Pulmonary artery endothelial cell (primary cell): ENCODE measurements at regions not wholly inside any gene's neighbourhood (a gene's known extent, or its start where the extent isn't known, plus 50 kb on each side); places are given as distances from the start of the nearest gene placed in this dataset.
"Not testable (repeated sequence)": the region's sequence is repeated elsewhere in the genome, so short reads cannot be mapped to it uniquely, and the experiment has no call there.

Experiments
- DNase-seq: peaks from one replicate; pipeline ENCODE4 v3.0.0-alpha.2; 2011; ENCODE audit warnings: low read depth, low spot score

DNA sequence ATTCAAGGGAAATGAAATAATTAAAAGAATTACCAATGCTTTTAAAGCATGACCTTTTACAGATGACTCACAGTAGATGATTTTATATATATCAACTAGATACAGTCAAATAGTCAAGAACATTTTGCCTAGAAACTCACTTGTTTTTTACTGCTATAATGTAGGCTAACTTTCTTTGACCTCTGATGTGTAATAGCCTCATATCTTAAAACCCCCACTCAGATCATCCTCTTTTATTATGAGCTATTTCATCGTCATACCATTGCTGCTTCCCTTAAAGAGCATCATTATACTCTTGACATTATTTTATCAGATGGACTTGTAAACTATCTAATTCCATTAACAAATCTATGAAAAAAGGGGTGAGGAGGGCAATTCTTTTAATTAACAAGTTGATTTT lies 355.9 kb upstream of the AGA start:
- DNase-seq = no peak

DNA sequence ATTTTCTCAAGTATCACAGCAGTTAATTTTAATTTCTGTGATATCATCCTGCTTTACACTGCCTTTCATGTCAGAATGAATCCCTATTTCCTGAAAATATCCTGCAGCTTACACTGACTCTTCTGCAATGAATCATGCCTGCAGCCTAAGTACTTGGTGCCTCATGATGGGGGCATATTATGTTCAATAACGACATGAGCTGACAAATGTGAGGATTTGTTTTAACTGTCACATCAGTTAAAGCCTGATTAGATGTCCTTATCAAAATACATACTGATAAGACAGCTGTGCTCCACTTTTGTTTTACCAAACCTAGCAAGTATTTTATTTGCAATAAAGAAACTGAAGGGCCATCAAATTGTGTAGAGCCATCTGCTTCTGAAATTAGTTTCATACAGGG lies 359.9 kb upstream of the AGA start:
- no peak for DNase-seq

DNA sequence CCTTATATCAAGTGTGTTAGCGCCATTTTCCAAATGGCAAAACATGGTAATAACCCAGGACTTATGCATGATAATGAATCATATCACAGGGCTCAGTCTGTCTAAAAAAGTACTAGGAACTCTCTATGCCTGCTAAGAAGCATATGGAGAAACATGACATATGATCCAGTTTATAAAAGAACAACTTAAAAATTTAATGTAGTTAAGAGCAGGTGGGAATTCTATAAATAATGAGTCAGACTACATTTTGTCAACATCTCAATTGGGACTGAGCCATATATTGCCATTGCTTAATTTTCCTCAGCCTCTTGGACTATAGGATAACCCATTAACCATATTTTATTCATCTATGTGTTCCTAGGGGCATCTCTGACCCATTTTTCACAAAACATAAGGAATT lies 360.4 kb upstream of the AGA start:
- no peak for DNase-seq

DNA sequence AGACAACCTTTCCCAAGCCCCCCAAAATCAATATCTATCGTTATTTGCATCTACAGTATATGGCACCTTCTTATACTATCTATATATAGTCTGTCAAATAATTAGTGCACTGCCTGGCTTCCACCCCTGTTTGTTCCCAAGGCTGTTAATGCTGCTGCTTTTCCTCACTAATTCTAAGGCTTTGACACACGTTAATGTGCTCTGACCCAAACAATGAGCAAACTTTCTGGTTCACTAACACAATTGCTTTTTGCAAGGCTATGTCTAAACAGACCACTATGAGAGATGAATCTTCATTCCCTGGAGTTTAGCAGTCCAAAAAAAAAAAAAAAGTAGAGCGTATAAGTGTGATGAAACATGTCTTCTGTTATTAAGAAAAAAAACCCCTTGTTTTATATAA lies 360.9 kb upstream of the AGA start:
- DNase-seq = no peak

DNA sequence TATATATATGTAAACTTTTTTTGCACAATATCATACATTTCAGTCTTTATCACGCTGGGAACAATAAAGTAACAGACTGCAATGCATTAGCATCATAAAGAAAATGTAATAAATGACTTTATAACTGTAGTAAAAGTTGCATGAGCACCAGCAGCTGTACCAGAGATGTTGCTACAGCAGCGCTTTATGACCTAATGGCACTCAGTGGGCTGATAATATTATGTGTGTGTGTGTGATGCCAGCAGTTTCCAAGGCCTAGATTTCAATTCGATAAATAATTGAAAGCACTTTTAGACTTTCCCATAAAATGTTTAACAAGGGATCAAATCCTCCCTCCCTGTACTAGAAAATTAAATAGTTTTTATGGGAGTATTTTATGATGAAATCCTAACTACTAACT lies 367.6 kb upstream of the AGA start:
- DNase-seq = no peak

DNA sequence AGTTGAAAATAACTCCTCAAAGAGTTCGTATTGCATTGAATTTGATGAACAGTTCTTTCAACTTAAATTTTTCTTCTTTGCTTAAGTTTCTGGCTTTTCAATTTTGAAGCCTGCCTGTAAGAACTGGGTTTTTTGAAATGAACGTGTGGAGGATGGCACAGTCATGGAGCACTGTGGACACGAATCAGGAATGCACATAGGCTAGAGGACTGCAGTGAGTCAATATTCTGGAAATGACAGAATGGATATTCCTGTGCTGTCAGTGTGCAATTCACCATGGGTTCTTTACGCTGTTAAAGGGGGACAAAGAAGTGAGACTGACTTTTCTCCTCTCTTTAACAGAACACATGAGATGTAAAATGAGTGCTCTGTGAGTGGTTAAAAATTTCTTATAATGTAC lies 368.0 kb upstream of the AGA start:
- DNase-seq = no peak

DNA sequence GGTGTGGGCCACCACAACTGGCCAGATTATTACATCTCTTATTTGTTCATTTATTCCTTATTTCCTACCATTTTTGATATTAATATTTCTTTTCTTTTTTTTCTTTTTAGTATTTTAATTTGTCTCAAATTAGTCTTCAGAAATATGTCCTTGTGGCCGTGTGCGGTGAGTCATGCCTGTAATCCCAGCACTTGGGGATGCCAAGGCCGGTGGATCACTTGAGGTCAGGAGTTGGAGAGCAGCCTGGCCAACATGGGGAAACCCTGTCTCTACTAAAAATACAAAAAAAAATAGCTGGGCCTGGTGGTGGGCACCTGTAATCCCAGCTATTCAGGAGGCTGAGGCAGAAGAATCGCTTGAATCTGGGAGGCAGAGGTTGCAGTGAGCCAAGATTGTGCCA lies 376.2 kb upstream of the AGA start:
- DNase-seq = not testable (repeated sequence)

DNA sequence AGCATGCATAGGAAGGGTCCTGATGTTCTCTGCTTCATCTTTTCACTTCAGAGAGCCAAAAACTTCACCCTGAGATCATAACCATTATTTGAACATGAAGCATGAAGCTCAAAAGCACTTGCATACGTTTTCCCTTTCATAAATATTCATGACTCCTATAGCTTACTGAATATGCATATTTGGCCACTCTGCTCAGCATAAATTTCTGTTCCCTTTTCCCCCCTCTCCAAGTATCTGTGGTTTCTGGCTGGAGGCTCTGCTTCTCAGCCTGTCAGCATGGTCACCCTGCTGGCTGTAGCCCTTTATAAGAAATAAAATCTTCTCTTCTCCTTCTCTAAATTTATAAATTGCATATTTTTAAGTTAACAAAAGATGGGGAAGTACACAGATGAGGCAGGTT lies 384.7 kb upstream of the AGA start:
- no peak for DNase-seq

DNA sequence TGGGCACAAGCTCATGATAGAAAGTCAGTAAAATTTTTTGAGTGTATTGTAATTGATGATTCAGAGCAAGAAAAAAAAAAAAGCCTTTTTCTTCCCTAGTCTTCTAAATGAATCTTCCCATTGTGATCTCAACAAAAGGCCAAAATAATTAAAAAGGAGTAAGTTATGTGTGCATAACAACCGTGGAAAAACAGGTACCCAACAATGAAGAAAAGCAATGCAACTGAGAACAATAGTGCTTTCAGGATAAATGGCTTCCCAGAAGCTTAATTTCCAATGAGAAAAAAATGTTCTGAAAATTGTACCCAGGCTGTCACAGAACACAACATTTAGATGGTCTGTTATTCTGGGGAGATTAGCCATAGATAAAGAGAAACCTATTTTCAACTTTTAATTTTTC lies 399.0 kb upstream of the AGA start:
- no peak for DNase-seq

DNA sequence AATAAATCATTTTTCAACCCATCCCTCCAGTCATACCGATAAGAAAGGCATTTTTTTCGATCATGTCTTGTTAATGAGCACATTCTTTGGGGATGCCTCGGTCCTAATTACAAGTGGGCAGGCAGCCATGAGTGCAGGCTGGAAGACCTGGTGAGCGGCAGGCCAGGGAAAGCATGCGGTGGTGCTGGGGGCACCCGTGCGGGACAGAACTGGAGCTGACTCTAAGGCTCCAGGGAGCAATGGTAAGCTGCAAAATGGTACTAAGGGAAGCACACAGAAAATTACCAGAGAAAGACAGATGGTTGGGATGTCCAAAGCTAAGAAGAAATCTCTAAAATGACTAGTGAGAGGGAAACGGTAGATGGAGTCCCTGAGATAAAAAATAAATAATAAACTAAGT lies 411.0 kb upstream of the AGA start:
- DNase-seq = no peak

DNA sequence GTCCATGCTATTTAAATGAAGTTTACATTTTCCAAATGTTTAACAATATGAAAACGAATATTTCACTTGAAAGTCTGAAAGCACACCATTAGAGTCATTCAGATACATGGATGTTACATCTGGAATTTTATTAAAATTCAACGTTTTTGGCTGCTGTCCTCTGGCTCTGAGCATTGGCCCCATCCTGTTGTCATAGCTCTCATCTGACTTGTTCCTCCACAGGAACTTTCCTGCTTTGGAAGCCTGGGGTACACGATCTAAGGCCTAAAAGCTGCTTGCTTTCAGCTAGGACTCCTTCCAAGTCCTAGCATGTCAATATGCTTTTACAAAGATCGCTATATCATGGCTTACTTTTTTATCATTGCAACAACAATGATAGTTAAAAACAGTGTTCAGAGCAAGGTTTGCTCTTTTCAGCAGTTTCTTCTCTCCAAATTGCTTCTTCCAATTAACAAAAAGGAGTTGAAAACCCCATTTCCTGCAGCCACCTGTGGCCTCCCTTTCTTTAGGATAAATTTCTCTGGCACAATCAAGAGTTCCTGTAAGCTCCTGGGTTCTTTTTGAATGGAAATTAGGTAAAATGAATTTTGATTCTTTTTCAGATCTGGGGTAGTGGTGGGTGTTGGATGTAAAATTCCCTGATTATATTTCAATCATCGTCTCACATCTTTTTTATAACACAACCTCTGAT lies 413.4 kb upstream of the AGA start:
- no peak for DNase-seq

DNA sequence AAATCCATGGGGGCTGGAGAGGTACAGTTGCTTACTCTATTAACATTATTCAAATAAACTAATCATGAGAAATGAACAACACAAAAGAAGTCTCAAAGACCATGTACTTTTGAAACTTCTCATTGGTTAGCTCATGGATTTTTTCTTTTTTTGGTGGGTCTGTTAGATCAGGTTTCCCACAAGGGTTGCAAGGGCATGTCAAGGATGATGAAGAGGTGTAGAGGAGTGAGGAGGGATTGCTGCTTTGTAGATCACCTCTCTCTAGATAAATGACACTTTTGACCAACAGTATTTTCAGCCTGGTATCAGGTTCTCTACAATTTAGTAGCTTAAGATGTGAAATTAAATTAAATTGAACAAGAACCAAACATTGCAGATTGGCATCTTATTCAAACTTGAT lies 417.9 kb upstream of the AGA start:
- DNase-seq = no peak

DNA sequence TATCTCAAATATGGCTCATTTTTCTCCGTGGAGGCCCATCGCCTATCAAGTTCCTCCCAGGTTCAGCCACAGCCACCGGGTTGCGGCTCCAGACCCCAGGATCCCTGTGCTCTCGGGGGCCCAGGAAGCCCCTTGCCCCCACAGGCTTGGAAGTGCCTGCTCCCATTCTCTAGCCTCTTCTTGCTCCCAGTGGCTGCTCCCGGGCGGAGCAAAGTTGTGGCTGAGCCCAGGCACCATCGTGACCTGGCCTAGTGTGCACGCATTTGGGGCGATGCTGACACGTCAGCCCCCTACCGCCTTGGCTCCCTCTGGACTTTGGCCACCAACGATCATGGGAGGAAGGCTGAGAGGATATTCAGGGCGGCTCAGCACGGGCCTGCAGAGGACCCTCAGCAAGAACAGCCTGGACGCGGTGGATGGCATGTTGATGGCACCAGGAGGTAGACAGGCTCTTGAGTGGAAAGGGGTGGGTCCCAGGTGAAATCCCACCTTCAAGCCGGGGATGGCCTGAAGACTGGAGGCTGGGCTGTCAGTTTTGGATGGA lies 419.4 kb upstream of the AGA start:
- DNase-seq = no peak

DNA sequence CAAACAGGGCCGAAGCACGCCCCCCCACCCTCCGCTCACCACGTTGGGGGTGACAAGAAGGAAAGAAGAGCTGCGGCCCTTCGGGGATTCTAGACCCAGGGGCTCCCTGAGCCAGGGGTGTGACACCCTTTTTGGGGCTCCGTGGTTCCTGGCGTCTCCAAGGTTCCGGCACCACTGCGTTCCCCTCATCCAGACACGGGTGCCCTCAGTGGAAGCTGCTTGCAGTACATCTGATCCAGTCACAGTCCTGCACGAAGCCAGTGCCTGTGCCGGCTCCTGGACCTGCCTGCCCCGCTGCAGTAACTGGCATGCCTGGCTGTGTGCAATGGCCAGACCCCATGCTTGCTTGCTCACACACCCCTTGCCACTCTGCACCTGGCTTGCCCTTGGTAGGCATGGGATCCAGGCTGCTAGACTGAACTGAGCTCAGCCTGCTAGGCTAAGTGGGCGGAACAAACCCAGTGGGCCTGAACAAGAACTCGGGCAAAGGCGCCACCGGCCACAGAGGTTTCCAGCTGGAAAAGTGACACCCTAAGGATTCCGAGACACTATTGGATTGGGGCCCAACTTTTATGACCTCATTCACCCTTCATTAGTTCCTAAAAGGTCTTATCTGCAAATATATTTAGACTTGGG lies 420.4 kb upstream of the AGA start:
- no peak for DNase-seq

DNA sequence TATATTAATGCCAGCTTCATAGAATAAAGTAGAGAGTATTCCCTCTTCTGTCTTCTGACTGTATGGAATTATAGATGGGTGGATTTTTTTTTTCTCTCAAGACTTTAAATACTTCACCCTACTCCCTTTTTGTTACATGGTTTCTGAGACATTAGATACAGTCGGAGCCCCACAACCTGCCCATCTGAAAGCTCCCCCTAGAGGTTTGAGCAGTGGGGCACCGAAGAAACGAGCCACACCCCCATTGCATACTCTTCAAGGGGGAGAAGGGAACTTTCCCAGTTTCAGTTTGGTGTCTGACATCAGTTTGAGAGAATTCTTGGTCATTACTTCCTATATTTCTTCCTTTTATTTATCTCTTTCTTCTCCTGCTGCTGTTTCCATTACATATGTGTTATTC lies 437.6 kb upstream of the AGA start:
- DNase-seq = no peak

DNA sequence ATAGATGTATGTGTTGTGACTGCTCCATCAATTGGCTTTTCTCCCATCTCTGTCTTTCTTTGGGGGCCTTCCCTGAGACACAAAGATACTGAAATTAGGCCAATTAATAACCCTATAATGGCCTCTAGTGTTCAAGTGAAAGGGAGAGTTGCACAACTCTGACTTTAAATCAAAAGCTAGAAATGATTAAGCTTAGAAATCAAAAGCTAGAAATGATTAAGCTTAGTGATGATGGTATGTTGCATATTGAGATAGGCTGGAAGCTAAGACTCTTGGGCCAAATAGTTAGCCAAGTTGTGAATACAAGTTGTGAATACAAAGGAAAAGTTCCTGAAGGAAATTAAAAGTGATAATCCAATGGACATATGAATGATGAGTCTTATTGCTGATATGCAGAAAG lies 452.9 kb upstream of the AGA start:
- DNase-seq = no peak

DNA sequence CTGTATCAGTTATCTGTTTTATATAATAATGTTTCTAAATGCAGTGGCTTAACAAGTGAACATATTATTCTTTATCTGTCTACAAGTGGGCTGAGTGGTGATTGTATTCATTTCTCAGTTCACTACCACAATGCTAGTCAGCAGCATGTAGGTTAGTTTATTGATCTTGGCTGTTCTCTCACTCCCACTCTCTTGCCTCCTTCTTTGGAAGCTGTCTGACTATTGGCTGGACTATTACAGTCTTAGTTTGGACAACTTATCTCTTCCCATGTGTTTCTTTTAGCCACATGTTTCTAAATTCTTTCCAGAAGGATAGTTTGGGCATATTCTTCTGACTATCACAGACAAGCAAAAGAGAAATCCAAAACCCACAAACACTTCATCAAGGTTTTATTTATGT lies 459.5 kb upstream of the AGA start:
- DNase-seq = no peak

DNA sequence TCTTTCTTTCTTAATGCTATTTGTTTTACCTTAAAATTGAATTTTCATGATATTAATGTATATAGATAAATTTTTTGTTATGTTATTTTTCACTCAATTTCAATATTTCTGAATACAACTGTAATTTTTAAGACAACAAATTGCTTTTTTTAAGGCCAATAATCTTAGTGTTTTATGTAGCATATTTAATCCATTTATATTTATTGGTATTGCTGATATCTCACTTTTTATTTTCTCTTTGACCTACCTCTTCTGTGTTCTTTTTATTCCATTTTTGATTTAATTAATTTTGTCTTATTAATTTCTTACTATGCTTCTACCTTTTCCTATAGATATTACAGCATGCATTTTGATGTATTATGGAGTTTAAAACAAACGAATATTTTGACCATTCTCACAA lies 460.1 kb upstream of the AGA start:
- DNase-seq = no peak

DNA sequence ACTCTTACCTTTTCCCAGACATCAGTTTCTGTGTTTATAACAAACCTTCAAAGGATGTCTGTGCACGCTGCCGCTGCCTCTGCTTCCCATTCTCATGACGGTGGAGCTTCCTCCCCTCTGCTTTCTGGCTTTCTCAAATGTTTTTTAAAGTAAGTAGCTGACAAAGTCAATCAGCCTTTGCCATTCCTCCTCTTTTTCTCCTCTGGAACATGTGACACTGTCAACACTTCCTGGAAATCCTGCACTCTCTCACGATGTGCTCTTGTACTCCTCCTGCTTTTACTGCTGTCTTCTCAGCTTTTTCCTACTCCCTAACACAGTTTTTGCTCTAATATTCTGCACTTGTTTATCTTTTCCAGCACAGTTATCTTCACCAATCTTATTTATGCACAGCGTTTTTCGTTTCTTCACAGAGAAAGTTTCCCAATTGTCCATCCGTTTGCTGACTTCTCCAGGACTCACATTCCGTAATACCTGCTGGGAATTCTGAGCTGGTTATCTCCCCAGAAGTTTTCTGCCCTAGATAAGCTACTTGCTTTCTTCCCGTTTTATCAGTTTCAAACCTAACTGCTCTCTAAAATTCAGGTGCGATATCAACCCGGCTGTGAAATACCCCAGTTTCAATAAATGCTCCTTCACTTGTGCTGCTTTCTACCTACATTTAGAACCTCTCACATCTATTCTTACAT lies 465.6 kb upstream of the AGA start:
- no peak for DNase-seq

DNA sequence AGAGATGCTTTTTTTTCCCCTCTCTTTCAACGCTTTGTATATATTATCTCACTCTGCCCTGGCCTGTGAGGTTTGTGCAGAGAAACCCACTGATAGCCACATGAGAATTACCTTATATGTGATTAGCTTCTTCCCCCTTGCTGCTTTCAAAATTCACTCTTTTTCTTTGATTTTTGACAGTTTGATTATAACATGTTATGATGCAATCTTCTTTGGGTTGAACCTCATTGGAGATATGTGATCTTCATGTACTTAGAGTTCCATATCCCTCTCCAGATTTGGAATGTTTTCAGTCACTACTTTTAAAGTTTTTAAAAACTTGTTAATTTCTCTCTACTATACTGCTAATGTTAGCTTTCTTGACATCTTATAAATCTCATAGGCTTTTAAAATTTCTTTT lies 479.5 kb upstream of the AGA start:
- DNase-seq = no peak

DNA sequence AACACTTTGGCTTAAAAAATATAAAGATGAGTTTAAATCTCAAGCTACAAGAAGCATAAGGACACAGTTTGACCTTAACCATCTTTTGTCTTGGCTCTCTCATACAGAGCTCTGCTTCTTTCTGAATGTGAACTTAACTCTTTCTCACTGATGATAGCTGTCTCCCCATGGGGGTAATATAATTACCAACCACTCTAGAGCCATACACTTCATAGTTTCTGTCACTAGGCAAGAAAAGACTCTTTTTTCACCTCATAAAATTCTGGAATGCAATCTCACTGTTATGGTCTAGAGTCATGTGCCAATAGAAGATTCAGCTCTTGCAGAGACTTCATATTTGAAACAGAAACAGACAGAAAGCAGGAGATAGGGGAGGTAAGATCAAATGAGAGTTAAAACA lies 481.7 kb upstream of the AGA start:
- DNase-seq = no peak

DNA sequence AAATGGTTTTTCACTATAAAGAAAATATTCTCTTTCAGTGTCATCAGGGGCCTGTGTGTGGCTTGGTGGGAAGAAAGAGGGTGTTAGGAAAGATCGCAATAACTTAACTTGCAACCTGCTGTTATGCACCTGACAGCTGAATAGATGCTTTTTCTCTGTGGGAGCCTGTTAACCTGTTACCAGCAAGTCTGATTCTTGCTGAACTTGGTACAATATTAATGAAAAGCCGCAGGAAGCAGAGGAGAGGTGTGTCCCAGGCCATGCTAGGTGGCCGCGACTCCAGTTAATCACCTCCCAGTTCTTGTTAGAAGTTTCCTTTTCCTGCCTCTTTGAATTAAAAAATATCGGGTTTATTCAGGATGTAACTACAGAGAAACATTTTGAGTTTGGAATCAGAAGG lies 494.8 kb upstream of the AGA start:
- no peak for DNase-seq

DNA sequence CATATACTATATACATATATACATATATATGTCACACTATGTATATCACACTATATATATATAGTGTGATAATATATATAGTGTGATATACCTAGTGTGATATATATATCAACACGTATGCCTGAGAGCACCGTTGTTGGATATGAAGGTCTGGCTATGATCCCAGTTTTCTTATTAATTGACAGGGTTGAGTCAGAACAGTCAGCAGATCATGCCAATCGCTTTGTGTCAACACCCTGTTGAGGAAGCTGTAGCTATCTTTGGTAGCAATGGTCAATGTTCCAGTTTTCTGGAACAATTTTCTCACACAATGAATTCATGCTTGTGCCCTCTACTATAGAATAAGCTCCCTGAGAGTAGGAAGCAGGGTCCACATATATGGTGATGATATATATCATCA lies 496.0 kb upstream of the AGA start:
- DNase-seq = no peak
